ENCODE measurements at regions not wholly inside any gene's neighbourhood (a gene's known extent, or its start where the extent isn't known, plus 50 kb on each side); places are given as distances from the start of the nearest gene placed in this dataset.
"Not testable (repeated sequence)": the region's sequence is repeated elsewhere in the genome, so short reads cannot be mapped to it uniquely, and the experiment has no call there.

- TF ChIP-seq JUND (IDR thresholded peaks at IDR 0.05; ENCODE audit: low read depth), result no peak
- DNase-seq (ENCODE audit: low read depth in 1 of 2, low spot score in 1 of 2), result no peak
- in situ Hi-C loops (cut with HindIII; ENCODE audit: low pct_unique_long_range_greater_than_20kb, low sequenced_read_pairs), result no loop called here
Measured at GRCh38 chr20:1845163-1845523, 50.1 kb upstream of the SIRPA start.

- no peak for TF ChIP-seq JUND (IDR thresholded peaks at IDR 0.05; ENCODE audit: low read depth)
- in situ Hi-C loops (cut with HindIII; ENCODE audit: low pct_unique_long_range_greater_than_20kb, low sequenced_read_pairs), result no loop called here
- no peak for DNase-seq (ENCODE audit: low read depth in 1 of 2, low spot score in 1 of 2)
Measured at GRCh38 chr20:1844325-1845162, 50.7 kb upstream of the SIRPA start.

- in situ Hi-C loops (cut with HindIII; ENCODE audit: low pct_unique_long_range_greater_than_20kb, low sequenced_read_pairs), result no loop called here
- no peak for DNase-seq (ENCODE audit: low read depth in 1 of 2, low spot score in 1 of 2)
- TF ChIP-seq JUND (IDR thresholded peaks at IDR 0.05; ENCODE audit: low read depth), result no peak
Measured at GRCh38 chr20:1842281-1842680, 52.9 kb upstream of the SIRPA start.

- in situ Hi-C loops (cut with HindIII; ENCODE audit: low pct_unique_long_range_greater_than_20kb, low sequenced_read_pairs), result no loop called here
- no peak for DNase-seq (ENCODE audit: low read depth in 1 of 2, low spot score in 1 of 2)
- no peak for TF ChIP-seq JUND (IDR thresholded peaks at IDR 0.05; ENCODE audit: low read depth)
Measured at GRCh38 chr20:1841554-1842140, 53.6 kb upstream of the SIRPA start.

- TF ChIP-seq JUND (IDR thresholded peaks at IDR 0.05; ENCODE audit: low read depth), result no peak
- in situ Hi-C loops (cut with HindIII; ENCODE audit: low pct_unique_long_range_greater_than_20kb, low sequenced_read_pairs), result no loop called here
- DNase-seq (ENCODE audit: low read depth in 1 of 2, low spot score in 1 of 2), result no peak
Measured at GRCh38 chr20:1840817-1841553, 54.2 kb upstream of the SIRPA start.

- in situ Hi-C loops (cut with HindIII; ENCODE audit: low pct_unique_long_range_greater_than_20kb, low sequenced_read_pairs), result not testable (repeated sequence)
- peak in 1 of 2 experiments; percentile 39 for DNase-seq (ENCODE audit: low read depth in 1 of 2, low spot score in 1 of 2)
Measured at GRCh38 chr20:1839376-1840317, 55.6 kb upstream of the SIRPA start.

- DNase-seq (ENCODE audit: low read depth in 1 of 2, low spot score in 1 of 2), result no peak
- no peak for TF ChIP-seq JUND (IDR thresholded peaks at IDR 0.05; ENCODE audit: low read depth)
- in situ Hi-C loops (cut with HindIII; ENCODE audit: low pct_unique_long_range_greater_than_20kb, low sequenced_read_pairs), result no loop called here
Measured at GRCh38 chr20:1838556-1839279, 56.5 kb upstream of the SIRPA start.

- in situ Hi-C loops (cut with HindIII; ENCODE audit: low pct_unique_long_range_greater_than_20kb, low sequenced_read_pairs), result no loop called here
- TF ChIP-seq JUND (IDR thresholded peaks at IDR 0.05; ENCODE audit: low read depth), result no peak
- DNase-seq (ENCODE audit: low read depth in 1 of 2, low spot score in 1 of 2), result no peak
Measured at GRCh38 chr20:1835186-1836035, 59.8 kb upstream of the SIRPA start.

GRCh38 chr20:1833728-1834726 is 61.2 kb upstream of the SIRPA start:
- no peak for DNase-seq (ENCODE audit: low read depth in 1 of 2, low spot score in 1 of 2)
- in situ Hi-C loops (cut with HindIII; ENCODE audit: low pct_unique_long_range_greater_than_20kb, low sequenced_read_pairs), result no loop called here
- no peak for TF ChIP-seq JUND (IDR thresholded peaks at IDR 0.05; ENCODE audit: low read depth)

GRCh38 chr20:1833216-1833615 is 62.0 kb upstream of the SIRPA start:
- in situ Hi-C loops (cut with HindIII; ENCODE audit: low pct_unique_long_range_greater_than_20kb, low sequenced_read_pairs), result no loop called here
- TF ChIP-seq JUND (IDR thresholded peaks at IDR 0.05; ENCODE audit: low read depth), result no peak
- no peak for DNase-seq (ENCODE audit: low read depth in 1 of 2, low spot score in 1 of 2)

Measured in T47D (cell line).